Epithelial cell of proximal tubule (primary cell): ENCODE measurements at regions not wholly inside any gene's neighbourhood (a gene's known extent, or its start where the extent isn't known, plus 50 kb on each side); places are given as distances from the start of the nearest gene placed in this dataset.

Experiments
- DNase-seq: peaks from one replicate; pipeline ENCODE4 v3.0.0-alpha.2; 2011; ENCODE audit warnings: low read depth
- H3K4me3 ChIP-seq: 2 replicates; pipeline ENCODE4 v1.5.1; 2011; ENCODE audit warnings: low read depth, mild to moderate bottlenecking, low read length
- CTCF ChIP-seq: conservative IDR thresholded peaks from 2 replicates; pipeline ENCODE4 v1.5.1; 2012; ENCODE audit warnings: low read depth, mild to moderate bottlenecking, low read length

DNA sequence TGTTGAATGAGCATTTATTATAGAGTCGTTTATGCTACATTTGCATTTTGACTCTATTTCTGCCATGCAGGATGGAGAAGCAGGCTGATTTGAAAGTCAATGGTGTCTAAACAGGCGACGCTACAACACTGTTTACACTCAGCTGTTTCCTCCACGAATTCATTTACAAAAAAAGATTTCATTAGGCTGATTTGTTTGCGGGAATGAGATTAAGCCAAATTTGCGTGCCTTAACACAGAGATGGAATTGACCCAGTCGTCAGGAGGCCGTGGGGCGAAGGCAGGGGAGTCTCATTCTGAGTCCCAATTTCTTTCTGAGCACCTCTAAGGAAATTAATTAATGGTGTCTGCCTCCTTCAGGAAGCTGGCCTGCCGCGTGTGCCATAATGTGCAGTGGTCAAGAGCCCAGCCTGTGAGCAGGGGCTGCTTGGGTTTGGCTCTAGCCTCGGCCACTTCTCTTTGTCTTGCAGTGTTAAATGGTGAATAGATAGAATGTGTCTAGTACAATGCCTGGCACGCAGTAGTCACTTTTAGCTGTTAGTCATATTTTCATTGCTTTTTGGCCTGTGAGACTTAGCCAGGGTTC, 88.6 kb upstream of the NKD1 start:
- no peak for DNase-seq
- no peak for TF ChIP-seq CTCF

GRCh38 chr16:50458667-50459495, 89.3 kb upstream of the NKD1 start:
- no peak overlapping the region for H3K4me3 ChIP-seq
- TF ChIP-seq CTCF: no peak
- no peak for DNase-seq

More for the DNA sequence above, 88.6 kb upstream of the NKD1 start:
- H3K4me3 ChIP-seq: no peak overlapping the region

DNA sequence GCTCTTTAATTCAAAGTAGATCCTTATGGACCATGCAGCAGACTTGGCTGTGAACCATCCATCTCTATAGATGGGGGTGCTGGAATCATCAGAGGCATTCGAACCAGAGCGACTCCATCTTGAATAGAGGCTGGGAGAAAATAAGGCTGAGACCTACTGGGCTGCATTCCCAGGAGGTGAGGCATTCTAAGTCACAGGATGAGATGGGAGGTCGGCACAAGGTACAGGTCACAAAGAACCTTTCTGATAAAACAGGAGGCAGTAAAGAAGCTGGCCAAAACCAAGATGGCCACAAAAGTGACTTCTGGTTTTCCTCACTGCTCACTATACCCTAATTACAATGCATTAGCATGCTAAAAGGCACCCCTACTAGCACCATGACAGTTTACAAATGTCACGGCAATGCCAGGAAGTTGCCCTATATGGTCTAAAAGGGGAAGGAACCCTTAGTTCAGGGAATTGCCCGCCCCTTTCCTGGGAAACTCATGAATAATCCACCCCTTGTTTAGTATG, 89.2 kb upstream of the BRD7 start:
- H3K4me3 ChIP-seq: no peak overlapping the region
- DNase-seq: no peak
- no peak for TF ChIP-seq CTCF

DNA sequence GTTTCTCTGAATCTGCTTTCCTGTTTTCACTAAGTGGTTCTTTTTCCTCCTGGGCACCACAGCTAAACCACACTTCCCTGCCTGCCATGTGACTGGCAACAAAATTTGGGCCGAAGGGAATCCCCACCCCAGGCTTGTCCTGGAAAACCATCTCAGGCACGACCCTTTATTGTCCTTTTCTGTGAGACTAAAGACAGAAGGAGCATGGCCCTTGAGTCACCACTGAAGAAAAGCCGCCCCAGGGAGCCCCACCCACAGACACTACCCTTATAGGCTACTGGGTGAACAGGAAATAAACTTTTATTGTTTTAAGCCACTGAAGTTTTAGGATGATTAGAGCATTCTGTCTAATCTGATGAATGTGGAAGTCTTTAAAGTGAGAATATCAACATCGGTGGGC, 88.6 kb upstream of the BRD7 start:
- no peak for TF ChIP-seq CTCF

GRCh38 chr16:50455288-50455845, 86.6 kb upstream of the BRD7 start:
- no peak overlapping the region for H3K4me3 ChIP-seq
- TF ChIP-seq CTCF: no peak
- DNase-seq: no peak

More for the DNA sequence above, 88.6 kb upstream of the BRD7 start:
- no peak for DNase-seq
- H3K4me3 ChIP-seq: no peak overlapping the region

GRCh38 chr16:50453446-50453845, 84.7 kb upstream of the BRD7 start:
- no peak for DNase-seq
- no peak for TF ChIP-seq CTCF
- no peak overlapping the region for H3K4me3 ChIP-seq
